HG03342 (cell line): ENCODE measurements at regions not wholly inside any gene's neighbourhood (a gene's known extent, or its start where the extent isn't known, plus 50 kb on each side); places are given as distances from the start of the nearest gene placed in this dataset.

Experiments used
- ATAC-seq: cut with Tn5 transposase; IDR thresholded peaks from one replicate; pipeline ENCODE4 v1.9.1; 2021; ENCODE audit warnings: mild to moderate bottlenecking, moderate library complexity; ENCODE audit not compliant: unreplicated experiment

DNA sequence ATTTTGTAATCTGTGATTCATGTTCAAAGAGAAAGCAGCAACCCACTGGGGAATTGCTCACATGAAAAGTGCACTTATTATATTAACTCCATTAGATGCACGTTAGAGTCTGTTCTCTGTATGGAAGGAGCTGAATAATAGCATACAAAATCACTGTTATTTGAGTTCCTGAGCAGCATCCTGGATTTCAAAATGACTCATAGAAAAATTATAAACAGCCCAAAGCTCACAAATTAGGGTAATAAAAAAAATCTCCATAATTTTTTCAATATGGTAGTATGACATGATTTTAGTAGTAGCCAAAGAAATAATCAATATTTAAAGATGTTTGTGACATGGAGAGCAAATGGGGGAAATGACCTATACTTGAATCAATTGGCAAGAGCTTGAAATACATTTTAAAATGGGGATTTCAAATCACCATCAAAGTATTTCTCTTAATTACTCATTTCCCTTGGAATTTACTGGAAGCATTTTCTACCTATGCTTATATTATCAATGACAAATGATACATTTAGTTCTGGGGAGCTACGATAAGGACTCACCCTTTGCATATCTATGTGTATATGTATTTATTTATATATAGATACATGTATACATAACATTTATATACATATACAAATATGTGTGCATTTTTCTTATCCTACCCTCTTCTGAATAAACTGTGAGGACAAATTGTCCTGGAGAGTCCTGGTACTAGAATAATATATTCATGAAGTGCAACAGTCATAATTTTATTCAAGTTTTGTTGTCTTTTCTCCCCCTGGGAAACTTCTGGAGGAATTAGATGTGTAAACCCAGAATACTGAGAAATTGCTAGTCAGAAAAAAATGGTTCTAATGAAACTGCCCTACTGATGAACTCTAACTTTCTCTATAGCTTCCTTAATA lies 116.3 kb downstream of the RPL22L1 start:
- ATAC-seq = no peak

DNA sequence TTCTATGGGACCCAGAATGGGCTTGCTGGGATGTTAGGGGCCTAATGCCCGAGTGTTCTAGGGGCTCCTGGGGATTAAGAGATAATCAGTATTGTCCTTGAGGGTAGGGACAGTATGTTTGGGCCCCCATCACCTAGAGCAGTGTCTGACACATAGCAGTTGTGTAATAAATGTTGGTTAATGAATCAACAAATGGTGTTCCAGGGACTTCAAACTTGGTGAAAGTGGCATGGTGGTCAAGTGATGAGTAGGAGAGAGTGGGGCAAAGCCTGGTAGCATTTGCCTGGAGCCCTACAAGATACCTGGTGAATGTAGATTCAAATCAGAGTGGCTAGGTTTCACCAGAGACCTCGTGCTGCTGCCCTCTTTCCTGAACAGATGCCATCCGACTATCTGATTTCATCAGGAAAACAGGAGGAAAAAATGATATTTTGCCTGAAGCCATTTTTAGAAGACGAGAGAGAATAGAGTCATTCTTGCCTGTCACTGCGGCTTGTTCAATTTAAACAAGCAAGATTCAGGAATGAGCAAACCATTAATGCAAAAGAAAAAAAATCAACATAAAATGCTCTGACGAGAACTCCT lies 117.3 kb downstream of the RPL22L1 start:
- no peak for ATAC-seq

DNA sequence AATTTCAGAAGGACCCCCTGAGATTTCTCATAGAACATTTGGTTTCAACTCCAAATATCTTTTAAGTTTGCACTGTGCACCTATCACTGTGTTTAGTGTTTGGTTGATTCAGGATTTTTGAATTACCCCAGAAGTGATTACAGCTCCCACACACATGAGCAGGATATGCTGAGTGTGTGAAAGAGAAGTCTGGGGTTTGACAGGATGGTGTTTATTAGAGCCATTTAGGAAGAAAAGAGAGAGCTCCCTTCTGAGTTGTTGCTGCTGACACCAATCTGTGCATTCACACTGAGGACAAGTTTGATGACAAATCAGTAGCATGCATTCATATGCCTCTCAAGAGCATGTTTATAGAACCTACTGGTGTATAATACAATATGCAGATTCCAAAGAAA lies 118.1 kb downstream of the RPL22L1 start:
- no peak for ATAC-seq

DNA sequence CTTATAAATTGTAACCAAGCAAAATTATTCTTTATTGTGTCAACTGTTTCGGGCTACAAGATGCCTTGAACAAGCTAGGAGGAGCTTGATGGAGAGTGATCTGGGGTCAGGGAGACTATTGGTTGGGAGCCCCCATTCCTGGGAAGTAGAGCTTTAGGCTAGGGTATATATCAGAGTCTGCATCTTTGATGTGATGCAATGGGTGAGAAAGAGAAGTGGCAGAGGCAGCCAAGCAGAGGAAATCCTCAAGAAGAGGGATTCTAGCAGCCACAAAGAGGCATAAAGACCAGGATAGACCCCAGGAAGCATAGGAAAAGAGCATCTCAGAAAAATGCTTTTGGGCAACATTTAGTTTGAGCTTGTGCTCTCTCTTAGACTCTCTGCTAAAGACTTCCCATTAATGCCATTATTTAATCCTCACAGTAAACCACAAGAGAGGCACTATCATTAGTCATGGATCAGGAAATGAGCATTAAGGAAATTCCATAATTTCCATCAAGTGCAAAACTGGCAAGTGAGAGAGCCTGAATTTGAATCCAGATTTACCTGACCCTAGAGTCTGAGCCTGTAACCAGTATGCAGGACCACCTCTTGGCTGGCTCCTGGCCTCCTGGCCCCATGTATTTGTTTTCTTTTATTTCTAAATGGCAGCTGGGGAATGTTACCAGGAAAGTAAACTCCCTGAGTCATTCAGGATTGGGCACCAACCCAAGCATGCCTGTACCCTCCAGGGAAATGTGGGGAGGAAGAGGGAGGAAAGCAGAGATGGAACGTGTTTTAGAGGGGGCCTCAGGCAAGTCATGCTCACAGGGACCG lies 118.7 kb downstream of the RPL22L1 start:
- no peak for ATAC-seq

DNA sequence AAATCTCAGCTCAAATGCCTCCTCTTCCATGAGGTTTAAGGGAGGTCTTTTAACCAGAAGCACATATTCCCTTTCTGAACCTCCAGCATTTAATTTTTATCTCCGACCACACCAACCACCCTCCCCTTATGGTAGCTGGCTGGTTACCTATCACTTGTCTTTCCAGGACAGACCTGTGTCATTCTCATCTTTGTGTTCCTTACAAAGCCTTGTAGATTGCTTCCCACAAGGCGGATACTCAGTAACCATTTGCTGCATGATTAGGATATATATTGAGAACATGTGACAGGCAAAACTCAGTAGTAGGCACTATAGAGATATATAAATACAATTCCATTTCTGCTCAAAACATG lies 119.5 kb downstream of the RPL22L1 start:
- no peak for ATAC-seq

DNA sequence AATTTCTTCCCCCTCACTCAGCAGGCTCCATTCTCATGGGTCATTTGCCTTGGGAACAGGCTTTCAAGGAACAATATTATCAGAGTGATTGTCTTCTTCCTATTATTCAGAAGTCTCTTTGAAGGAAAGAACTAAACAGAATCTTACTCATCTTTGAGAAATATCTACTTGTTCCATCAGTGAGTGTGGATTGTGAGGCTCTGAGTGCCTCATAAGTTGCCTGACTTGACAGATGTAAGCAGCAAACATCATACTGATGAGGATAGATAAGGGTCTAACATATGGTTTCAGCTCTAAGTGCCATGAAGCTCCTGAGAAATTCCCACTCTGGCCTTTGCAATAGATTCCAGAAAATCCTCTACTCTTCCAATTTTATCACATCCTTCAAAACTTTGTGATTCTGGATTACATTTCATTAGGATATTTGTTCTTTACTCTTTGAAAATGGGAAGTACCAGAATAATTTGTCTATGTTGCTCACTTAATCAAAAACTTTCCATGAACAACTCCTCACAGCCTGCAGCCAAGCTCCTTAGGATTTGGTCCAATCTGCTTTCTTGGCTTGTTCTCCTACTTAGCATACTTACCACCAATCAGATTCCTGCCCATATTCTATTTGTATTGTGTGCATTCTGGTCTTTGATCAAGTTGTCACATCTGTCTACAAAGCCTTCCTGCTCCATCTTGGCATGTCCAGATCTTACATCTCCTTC lies 120.1 kb downstream of the RPL22L1 start:
- no peak for ATAC-seq

DNA sequence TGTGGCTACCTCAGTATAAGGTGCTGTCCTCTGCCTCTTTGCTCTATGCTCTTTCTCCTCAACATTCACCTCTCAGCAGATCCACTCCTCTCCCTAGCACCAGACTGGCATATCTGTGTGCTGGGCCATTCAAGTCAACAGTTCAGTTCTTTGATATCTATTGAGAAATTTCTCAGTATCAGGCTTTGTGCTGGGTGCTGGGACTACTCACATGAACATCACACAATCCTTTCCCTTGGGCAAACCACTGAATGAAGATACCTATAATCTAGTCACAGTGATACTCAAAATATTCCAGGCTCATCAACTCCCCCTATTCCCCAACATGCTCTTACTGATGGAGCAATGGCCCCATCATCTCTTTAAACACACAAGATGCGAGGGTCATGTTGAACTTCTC lies 120.8 kb downstream of the RPL22L1 start:
- no peak for ATAC-seq

DNA sequence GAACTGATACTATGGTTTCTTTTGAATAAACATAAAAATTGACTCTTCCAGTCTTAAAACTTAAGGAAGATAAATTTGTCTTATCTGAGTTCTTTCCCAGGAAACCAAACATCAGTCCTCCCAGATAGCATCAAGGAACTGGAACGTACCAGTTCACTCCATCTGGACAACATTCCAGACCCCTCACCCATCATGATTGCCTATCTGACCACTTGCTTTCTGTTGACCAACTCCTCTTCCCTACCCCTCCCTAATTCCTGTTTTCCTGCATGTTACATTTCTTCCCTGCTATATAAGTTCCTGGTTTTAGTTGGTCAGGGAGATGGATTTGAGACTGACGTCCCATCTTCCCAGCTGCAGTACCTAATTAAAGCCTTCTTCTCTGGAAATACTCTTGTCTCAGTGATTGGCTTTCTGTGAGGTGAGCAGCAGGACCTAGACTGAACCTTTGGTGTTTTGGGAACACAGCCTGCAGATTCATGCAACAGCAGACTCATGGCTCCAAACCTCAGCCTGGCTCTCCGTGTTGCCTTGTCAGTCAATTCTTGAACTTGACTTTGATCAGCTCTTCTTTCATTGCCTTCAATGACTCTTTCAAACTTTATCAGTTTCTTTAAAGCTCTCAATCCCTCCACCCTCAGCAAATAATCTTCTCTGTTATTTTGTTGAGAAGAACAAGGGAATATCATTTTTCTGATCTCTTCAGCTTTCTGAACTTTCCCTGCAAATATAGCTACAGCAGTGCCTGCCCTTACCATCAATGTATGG lies 123.6 kb downstream of the RPL22L1 start:
- ATAC-seq = no peak

DNA sequence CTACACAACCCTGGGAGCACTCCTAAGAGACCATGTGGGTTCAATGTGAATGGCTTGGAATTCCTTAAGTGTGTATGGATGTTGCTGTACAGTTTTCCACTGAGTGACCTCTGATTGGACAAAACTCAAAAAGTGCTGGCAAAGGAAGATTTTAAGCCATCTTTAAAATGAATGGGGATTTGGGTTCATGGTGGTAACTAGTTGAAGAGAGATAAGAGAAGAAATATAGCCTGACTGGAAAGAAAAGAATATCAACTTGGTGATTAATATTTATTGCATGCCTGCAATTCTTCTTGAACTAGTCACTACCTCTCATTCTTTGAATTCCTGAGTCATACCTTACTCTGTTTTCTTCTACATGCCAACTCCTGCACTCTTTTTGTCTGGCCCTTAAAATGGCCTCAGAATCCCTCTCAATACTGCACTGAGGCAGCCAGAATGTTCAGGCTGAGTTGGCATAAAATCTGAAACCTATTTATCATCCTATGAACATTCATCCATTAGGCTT lies 124.7 kb downstream of the RPL22L1 start:
- no peak for ATAC-seq

DNA sequence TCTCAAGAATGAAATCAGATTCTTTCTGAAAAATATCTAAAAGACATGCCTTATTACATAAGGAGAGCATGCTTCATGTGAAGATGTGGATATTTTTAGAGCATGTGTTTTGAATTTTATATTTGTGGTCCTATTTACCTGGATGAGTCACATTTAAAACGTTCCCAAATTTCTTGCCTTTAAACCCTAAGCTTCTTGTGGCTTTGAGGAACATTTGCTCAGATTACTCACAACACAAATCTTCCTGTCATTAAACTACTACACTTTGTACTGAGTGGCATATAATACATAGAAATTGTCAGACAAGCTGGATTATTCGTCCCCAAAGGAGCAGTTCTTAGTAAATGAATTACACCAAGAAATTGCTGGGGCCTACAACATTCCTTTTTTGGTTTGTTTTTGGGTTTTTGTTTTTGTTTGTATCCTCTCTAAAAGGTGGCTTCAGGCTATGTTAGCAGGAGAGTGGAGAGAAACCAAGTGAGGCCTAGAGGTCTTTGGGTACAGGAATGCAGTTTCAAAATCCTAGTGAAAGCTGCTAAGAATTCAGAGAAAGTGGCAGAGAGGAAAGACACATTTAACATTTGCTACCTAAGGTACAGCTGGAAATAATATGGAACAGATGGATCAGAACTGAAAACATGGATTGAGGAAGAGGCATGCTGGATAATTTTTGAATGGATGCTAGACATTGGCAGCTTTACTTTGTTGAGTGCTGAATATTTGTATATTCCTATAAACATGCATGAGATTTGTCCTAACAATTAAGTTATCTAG lies 128.1 kb downstream of the RPL22L1 start:
- ATAC-seq = no peak

DNA sequence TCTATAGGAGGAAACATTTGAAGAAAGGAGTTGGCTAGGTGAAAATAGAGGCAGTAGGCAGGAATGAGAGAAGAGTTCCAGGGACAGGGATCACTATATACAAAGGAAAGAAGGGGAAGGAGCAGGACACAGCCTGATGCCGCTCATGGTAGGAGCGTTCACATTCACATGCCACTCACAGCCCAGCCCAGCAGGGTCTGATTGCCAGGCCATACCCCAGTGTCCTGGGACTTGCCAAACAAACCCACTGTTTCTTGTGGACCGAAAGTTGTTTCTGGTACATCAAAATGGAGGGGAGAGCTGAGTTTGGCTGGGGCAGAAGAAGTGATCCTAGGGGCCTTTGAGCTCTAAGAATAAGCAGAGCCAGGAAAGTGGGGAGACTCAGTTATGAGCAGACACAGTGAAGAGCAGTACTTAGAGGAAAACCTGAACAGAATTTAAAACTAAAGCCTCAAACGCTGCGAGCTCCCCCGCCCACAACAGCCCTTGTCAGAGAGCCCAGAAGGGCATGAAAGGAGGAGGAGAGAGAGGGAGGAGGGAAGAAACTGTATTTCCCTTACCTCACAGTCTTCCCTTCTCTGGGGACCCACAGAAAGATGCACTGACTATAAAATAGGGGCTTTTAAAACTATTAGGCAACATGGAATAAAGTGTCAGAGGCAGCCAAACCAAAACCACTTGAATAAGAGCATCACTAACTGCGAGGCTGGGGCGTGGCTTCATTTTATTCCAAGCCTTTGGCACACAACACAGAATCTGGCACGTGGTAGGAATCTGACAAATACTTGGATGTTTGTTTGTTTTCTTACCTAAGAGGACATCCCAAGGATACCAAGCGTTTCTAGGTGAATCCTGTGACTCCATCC lies 129.0 kb downstream of the RPL22L1 start:
- ATAC-seq = no peak

DNA sequence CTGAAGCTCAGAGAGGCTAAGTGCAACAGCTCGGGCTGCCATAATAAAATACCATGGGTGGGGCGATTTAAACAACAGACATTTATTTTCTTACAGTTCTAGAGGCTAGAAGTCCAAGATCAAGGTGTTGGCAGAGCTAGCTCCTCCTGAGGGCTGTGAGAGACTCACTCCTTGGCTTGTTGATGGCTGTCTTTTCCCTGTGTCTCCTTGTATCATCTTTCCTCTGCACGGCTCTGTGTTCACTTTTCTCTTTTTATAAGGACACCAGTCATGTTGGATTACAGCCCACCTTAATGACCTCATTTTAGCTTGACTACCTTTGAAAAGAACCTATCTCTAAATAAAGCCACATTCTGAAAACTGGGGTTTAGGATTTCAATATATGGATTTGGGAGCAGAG lies 129.7 kb downstream of the RPL22L1 start:
- ATAC-seq = no peak

DNA sequence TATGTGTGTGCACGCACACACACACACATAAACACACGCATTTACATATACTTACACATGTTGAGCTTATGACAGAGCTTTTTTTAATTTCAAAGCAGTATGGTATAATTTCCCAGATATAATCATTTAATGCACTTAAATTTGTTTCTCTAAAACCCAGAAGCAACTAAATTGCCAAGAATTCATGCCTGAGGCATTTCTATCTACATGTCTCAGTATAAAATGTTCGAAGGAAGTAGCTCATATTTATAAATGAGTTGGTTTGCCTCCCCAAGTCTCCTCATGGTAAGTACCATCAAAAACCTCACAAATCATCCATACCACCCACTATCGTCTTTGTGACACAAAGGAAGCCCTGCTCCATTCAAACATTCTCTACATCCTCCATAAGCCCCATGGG lies 130.6 kb downstream of the RPL22L1 start:
- ATAC-seq = no peak

DNA sequence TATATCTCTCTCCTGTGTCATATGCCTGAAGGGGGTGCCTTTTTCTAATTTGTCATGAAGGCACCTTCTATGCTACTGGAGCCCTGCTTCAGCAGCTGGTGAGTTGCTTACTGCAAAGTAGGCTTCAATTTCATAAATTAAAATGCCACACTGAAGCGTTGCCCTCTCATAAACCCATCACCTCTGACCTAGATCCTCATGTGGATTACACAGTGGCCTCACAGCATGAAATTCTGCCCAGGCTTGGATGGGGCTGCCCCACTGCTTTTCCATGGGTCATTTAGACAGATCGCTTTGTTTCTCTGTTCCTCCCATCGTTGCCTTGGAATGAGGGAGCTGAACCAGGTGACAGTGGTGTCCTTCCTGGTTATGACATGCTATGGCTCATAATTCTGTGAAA lies 131.2 kb downstream of the RPL22L1 start:
- no peak for ATAC-seq

DNA sequence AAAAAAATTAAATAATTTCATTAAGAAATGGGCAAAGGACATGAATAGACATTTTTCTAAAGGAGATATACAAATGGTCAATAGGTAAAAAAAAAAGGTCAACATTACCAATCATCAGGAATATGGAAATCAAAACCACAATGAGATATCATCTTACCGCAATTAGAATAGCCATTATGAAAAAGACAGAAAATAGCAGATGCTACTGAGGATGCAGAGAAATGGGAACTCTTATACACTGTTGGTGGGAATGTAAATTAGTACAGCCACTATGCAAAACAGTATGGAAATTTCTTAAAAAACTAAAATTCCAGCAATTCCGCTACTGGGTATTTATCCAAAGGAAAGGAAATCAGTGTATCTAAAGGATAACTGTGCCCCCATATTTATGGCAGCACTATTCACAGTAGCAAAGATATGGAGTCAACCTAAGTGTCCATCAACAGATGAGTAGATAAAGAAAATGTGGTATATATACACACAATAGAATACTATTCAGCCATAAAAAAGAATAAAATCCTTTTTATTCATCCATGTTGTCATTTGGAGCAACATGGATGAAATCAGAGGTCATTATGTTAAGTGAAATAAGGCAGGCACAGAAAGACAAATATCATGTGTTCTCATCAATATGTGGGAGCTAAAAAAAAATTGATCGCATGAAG lies 132.4 kb downstream of the RPL22L1 start:
- ATAC-seq = no peak

DNA sequence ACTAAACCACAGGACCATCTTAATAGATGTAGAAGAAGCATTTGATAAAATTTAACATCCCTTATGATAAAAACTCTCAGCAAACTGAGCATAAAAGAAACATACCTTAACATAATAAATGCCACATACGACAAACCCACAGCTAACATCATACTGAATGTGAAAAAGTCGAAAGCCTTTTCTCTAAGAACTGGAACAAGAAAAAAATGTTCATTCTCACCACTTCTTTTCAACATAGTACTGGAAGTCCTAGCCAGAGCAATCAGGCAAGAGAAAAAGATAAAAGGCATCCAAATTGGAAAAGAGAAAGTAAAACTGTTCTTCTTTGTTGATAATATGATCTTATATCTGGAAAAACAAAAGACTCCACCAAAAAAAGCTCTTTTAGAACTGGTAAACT lies 134.2 kb downstream of the RPL22L1 start:
- no peak for ATAC-seq

DNA sequence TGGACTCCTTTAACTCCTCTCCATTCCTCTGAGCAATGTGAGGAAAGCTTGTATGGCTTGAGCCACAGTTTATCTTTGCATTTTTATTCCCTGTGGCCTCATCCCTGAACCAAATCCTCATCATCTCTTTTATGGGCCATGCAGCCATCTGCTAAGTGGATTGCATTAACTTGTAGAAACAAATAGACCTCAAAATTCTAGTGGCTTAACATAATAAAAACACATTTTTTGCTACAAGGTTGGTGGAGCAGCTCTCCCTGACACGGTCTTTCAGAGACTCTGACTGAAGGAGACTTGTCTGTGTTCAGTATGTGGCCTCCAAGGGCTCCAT lies 135.3 kb downstream of the RPL22L1 start:
- ATAC-seq = no peak

DNA sequence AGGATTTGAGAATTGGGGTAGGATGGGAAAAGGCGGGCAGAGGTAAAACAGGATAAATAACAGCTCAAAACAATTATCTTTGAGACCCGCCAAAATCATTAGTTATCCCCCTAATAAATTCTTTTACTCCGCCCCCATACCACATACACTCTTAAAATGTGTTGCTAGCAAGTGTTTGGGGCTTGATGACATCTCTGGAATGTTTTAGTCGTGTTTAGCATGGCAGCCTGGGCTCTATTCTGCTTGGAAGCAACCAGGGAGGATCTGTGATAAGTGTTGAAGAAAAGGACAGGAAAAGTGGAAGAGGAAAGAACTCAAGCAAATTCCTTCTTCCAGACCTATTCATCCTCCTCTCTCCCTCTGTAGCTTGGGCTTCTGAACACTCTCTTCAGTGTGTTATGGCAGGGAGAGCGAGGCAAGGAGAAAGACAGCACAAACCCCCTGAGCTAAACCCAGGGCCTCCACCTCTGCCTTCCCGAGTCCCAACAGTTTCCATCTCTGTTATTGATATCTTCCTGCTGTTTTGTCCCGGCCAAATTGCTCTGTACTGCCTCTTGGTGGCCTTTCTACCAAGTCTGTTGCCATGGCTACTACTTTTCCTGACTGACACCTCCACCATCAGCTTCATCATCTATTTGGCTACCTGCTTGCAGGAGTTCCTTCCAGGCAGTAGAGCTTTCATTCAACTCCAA lies 135.8 kb downstream of the RPL22L1 start:
- ATAC-seq = no peak
